Activated B cell treated with CpG ODN at 0.5 μM for 24 hours (primary cell): ENCODE measurements at regions not wholly inside any gene's neighbourhood (a gene's known extent, or its start where the extent isn't known, plus 50 kb on each side); places are given as distances from the start of the nearest gene placed in this dataset.

Source experiments
- ATAC-seq: fragments of 200-7000 bp; cut with Tn5 transposase; one replicate; pipeline ENCODE4 v1.10.0; 2021; ENCODE audit warnings: low read depth, mild to moderate bottlenecking, moderate library complexity
- CTCF ChIA-PET: fragments of 350-600 bp; sonication (Branson Sonifier 250); formaldehyde crosslinking; loops from one replicate; lab custom pipeline; 2021; ENCODE audit warnings: antibody characterized with exemption; lab: Charles Lee
- POLR2A ChIA-PET: fragments of 350-600 bp; sonication (Branson Sonifier 250); formaldehyde crosslinking; loops from one replicate; lab custom pipeline; 2021; ENCODE audit warnings: antibody characterized with exemption; lab: Charles Lee
- DNase-seq: peaks from one replicate; pipeline ENCODE4 v3.0.0; 2022
- H3K27ac Mint-ChIP-seq: one replicate; pipeline ENCODE4 v1.8.0; 2020; ENCODE audit warnings: mixed read lengths
- H3K27me3 Mint-ChIP-seq: one replicate; pipeline ENCODE4 v1.8.0; 2021; ENCODE audit warnings: mixed read lengths
- H3K36me3 Mint-ChIP-seq: one replicate; pipeline ENCODE4 v1.8.0; 2021; ENCODE audit warnings: low read depth, mixed read lengths
- H3K4me1 Mint-ChIP-seq: one replicate; pipeline ENCODE4 v1.8.0; 2021; ENCODE audit warnings: mixed read lengths
- H3K4me3 Mint-ChIP-seq: one replicate; pipeline ENCODE4 v1.8.0; 2020; ENCODE audit warnings: mild to moderate bottlenecking, mixed read lengths
- H3K9me3 Mint-ChIP-seq: one replicate; pipeline ENCODE4 v1.8.0; 2020; ENCODE audit warnings: mixed read lengths
- intact Hi-C: fragments of 100-400 bp; cut with micrococcal nuclease; formaldehyde crosslinking; loops from one replicate; pipeline ENCODE4 v1.15.1; 2024
- TF ChIP-seq, protein P1 (sequence below): fragments of 200-600 bp; IDR thresholded peaks from one replicate; pipeline ENCODE4 v1.8.0; 2022; ENCODE audit warnings: antibody characterized with exemption, mild to moderate bottlenecking

GRCh38 chr15:95300958-95301357 lies 1029.5 kb upstream of the NR2F2 start:
- ChIA-PET CTCF (no interaction called here), POLR2A (interaction anchor here (0.7 kb wide), 1 partner anchor 154 kb away, joined by 4 read pairs; no protein-coding TSS in a partner anchor)
- Mint-ChIP-seq H3K9me3 (peaks cover 4% of the 10 kb centered on the region), H3K4me3 (no peak overlapping the region), H3K4me1 (no peaks in the 10 kb centered on the region), H3K27me3 (no peaks in the 10 kb centered on the region), H3K36me3 (no peaks in the 10 kb centered on the region), H3K27ac (no peak overlapping the region)
- ATAC-seq: no peak
- DNase-seq: no peak
- TF ChIP-seq, protein P1, sequence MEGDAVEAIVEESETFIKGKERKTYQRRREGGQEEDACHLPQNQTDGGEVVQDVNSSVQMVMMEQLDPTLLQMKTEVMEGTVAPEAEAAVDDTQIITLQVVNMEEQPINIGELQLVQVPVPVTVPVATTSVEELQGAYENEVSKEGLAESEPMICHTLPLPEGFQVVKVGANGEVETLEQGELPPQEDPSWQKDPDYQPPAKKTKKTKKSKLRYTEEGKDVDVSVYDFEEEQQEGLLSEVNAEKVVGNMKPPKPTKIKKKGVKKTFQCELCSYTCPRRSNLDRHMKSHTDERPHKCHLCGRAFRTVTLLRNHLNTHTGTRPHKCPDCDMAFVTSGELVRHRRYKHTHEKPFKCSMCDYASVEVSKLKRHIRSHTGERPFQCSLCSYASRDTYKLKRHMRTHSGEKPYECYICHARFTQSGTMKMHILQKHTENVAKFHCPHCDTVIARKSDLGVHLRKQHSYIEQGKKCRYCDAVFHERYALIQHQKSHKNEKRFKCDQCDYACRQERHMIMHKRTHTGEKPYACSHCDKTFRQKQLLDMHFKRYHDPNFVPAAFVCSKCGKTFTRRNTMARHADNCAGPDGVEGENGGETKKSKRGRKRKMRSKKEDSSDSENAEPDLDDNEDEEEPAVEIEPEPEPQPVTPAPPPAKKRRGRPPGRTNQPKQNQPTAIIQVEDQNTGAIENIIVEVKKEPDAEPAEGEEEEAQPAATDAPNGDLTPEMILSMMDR: no peak
- intact Hi-C loops: no loop called here

DNA sequence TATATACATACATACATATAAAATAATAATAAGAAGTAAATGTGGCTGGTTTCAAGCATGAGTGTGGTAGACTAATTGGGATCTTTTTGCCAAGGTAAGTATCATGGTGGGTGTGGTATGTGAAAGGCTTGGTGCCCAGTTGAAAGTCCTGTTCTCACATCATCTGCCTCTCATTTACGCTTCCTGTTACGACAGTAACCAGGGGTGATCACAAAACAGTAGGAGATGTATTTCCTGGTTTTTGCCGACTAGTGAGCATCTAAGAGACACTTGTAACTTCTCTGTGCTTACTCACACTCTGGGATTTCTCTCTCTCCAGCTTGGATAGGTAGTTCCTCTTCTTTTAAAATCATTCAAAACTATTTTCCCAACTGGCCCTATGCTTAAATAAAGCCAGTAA lies 1028.3 kb upstream of the NR2F2 start:
- DNase-seq: no peak
- Mint-ChIP-seq H3K36me3 (no peaks in the 10 kb centered on the region), H3K27me3 (no peaks in the 10 kb centered on the region), H3K9me3 (peaks cover 7% of the 10 kb centered on the region), H3K4me3 (no peak overlapping the region), H3K4me1 (no peaks in the 10 kb centered on the region), H3K27ac (no peak overlapping the region)
- ChIA-PET CTCF (no interaction called here), POLR2A (no interaction called here)
- no peak for ATAC-seq
- intact Hi-C loops: no loop called here
- TF ChIP-seq, protein P1: no peak

DNA sequence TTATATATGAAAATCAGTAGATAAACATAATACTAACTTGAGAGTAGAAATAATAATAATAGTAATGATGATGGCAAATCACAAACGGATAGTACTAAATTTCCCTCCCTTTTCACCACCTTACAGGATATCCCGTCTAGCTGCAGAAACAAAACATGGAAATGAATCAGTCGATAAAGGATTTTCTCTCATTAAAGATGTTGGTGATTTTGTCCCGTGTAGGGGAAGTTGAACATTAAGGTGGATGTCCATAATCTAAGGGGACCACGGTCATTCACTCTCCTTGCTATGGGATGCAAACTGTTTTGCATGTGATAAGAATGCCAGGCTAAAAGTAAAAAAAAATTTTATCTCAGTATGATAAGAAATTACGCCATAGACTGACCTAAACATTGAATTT lies 1027.7 kb upstream of the NR2F2 start:
- intact Hi-C loops: no loop called here

GRCh38 chr15:95303713-95304112 lies 1026.8 kb upstream of the NR2F2 start:
- H3K36me3 Mint-ChIP-seq: no peaks in the 10 kb centered on the region
- CTCF ChIA-PET: no interaction called here
- H3K4me1 Mint-ChIP-seq: no peaks in the 10 kb centered on the region
- ATAC-seq (no peak), DNase-seq (no peak)
- POLR2A ChIA-PET: no interaction called here
- no peak overlapping the region for H3K4me3 Mint-ChIP-seq
- no peaks in the 10 kb centered on the region for H3K27me3 Mint-ChIP-seq
- H3K9me3 Mint-ChIP-seq: peaks cover 7% of the 10 kb centered on the region
- TF ChIP-seq, protein P1: no peak
- no peak overlapping the region for H3K27ac Mint-ChIP-seq
- intact Hi-C loops: no loop called here

More for the DNA sequence above, 1027.7 kb upstream of the NR2F2 start:
- Mint-ChIP-seq H3K4me3 (no peak overlapping the region), H3K4me1 (no peaks in the 10 kb centered on the region), H3K27ac (no peak overlapping the region), H3K36me3 (no peaks in the 10 kb centered on the region), H3K27me3 (no peaks in the 10 kb centered on the region), H3K9me3 (peaks cover 7% of the 10 kb centered on the region)
- CTCF ChIA-PET: no interaction called here
- TF ChIP-seq, protein P1: no peak
- DNase-seq: no peak
- POLR2A ChIA-PET: no interaction called here
- ATAC-seq: no peak

- Mint-ChIP-seq H3K27me3 (no peaks in the 10 kb centered on the region), H3K4me1 (no peaks in the 10 kb centered on the region), H3K36me3 (no peaks in the 10 kb centered on the region), H3K4me3 (no peak overlapping the region), H3K27ac (no peak overlapping the region), H3K9me3 (peaks cover 7% of the 10 kb centered on the region)
- ATAC-seq: no peak
- intact Hi-C loops: no loop called here
- ChIA-PET CTCF (interaction anchor here (1.2 kb wide), 1 partner anchor 12 kb away, joined by 4 read pairs; no protein-coding TSS in a partner anchor), POLR2A (no interaction called here)
- TF ChIP-seq, protein P1: no peak
- no peak for DNase-seq
Observed at GRCh38 chr15:95304151-95304946, 1026.2 kb upstream of the NR2F2 start.
